Adrenal gland (tissue), 5 donors: ENCODE measurements at regions not wholly inside any gene's neighbourhood (a gene's known extent, or its start where the extent isn't known, plus 50 kb on each side); places are given as distances from the start of the nearest gene placed in this dataset.

Experiments
- POLR2A ChIP-seq, 2 donors: fragments of 450-650 bp; IDR thresholded peaks; one replicate each; pipeline ENCODE4 v1.6.1; 2017; ENCODE audit warnings: antibody characterized with exemption in 2 of 2, mild to moderate bottlenecking in 2 of 2, moderate library complexity in 1 of 2
- TF ChIP-seq, protein P1 (sequence below), 6 experiments: fragments of 450-650 bp in 4 of 6; fragments of 200-600 bp in 2 of 6; sonication (generic) in 1 of 6; IDR thresholded peaks; 1 replicate in 5 of 6; 2 replicates in 1 of 6; pipeline versions ENCODE4 v1.5.1 to v1.8.0; 2016 to 2021; ENCODE audit warnings: antibody characterized with exemption in 6 of 6, mild to moderate bottlenecking in 2 of 6, moderate library complexity in 1 of 6
- donor health status: DM: no; HTN: no; CAD: no.

DNA sequence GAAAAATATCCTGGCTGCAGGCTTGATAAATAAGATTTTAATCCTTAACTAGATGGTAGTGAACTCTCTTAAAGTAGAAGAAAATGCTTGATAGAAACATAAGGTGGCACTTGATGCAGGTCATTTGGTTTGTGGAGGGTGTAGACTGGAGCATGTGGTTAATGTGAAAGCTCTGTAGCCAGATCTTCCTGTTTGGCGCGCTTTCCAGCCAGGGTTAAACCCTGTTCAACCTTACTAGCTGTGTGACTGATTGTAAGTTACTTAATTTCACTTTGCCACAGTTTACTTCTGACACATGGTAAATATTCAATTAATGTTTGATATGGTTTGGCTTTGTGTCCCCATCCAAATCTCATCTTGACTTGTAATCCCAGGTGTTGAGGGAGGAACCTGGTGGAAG is 394.0 kb downstream of the REEP3 start:
- TF ChIP-seq, protein P1, sequence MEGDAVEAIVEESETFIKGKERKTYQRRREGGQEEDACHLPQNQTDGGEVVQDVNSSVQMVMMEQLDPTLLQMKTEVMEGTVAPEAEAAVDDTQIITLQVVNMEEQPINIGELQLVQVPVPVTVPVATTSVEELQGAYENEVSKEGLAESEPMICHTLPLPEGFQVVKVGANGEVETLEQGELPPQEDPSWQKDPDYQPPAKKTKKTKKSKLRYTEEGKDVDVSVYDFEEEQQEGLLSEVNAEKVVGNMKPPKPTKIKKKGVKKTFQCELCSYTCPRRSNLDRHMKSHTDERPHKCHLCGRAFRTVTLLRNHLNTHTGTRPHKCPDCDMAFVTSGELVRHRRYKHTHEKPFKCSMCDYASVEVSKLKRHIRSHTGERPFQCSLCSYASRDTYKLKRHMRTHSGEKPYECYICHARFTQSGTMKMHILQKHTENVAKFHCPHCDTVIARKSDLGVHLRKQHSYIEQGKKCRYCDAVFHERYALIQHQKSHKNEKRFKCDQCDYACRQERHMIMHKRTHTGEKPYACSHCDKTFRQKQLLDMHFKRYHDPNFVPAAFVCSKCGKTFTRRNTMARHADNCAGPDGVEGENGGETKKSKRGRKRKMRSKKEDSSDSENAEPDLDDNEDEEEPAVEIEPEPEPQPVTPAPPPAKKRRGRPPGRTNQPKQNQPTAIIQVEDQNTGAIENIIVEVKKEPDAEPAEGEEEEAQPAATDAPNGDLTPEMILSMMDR (IDR thresholded peaks at IDR 0.05) = no peak
- TF ChIP-seq POLR2A (IDR thresholded peaks at IDR 0.05) = no peak
